ENCODE measurements at regions not wholly inside any gene's neighbourhood (a gene's known extent, or its start where the extent isn't known, plus 50 kb on each side); places are given as distances from the start of the nearest gene placed in this dataset.

DNA sequence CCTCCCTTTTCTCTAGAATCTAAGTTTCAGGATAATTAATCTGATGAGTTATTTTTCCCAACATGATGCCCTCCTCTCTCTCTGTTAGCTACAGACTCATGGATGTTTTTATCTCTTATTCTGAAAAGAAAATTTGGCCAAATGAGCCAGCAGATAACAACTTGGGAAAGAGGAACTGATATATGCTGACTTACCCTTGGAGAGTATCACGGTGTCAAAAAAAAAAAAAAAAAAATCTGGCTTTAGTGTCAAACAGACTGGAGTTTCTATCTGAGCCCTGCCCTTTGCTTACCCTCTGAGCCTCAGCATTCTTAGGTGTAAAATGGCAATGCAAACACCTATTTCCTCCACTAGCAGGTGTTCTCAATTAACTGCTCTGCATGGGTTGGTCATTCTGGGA is 190.4 kb downstream of the AHR start:
- no peak for TF ChIP-seq SMC3 (conservative IDR thresholded peaks at IDR 0.05; ENCODE audit: poor library complexity)
- TF ChIP-seq, protein P1, sequence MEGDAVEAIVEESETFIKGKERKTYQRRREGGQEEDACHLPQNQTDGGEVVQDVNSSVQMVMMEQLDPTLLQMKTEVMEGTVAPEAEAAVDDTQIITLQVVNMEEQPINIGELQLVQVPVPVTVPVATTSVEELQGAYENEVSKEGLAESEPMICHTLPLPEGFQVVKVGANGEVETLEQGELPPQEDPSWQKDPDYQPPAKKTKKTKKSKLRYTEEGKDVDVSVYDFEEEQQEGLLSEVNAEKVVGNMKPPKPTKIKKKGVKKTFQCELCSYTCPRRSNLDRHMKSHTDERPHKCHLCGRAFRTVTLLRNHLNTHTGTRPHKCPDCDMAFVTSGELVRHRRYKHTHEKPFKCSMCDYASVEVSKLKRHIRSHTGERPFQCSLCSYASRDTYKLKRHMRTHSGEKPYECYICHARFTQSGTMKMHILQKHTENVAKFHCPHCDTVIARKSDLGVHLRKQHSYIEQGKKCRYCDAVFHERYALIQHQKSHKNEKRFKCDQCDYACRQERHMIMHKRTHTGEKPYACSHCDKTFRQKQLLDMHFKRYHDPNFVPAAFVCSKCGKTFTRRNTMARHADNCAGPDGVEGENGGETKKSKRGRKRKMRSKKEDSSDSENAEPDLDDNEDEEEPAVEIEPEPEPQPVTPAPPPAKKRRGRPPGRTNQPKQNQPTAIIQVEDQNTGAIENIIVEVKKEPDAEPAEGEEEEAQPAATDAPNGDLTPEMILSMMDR (IDR thresholded peaks at IDR 0.05; ENCODE audit: poor library complexity, severe bottlenecking): no peak
- TF ChIP-seq RAD21 (conservative IDR thresholded peaks at IDR 0.05): no peak
- TF ChIP-seq, protein P2, sequence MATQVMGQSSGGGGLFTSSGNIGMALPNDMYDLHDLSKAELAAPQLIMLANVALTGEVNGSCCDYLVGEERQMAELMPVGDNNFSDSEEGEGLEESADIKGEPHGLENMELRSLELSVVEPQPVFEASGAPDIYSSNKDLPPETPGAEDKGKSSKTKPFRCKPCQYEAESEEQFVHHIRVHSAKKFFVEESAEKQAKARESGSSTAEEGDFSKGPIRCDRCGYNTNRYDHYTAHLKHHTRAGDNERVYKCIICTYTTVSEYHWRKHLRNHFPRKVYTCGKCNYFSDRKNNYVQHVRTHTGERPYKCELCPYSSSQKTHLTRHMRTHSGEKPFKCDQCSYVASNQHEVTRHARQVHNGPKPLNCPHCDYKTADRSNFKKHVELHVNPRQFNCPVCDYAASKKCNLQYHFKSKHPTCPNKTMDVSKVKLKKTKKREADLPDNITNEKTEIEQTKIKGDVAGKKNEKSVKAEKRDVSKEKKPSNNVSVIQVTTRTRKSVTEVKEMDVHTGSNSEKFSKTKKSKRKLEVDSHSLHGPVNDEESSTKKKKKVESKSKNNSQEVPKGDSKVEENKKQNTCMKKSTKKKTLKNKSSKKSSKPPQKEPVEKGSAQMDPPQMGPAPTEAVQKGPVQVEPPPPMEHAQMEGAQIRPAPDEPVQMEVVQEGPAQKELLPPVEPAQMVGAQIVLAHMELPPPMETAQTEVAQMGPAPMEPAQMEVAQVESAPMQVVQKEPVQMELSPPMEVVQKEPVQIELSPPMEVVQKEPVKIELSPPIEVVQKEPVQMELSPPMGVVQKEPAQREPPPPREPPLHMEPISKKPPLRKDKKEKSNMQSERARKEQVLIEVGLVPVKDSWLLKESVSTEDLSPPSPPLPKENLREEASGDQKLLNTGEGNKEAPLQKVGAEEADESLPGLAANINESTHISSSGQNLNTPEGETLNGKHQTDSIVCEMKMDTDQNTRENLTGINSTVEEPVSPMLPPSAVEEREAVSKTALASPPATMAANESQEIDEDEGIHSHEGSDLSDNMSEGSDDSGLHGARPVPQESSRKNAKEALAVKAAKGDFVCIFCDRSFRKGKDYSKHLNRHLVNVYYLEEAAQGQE (IDR thresholded peaks at IDR 0.05; ENCODE audit: borderline replicate concordance): no peak
- TF ChIP-seq EP300 (conservative IDR thresholded peaks at IDR 0.05; ENCODE audit: poor library complexity, severe bottlenecking): no peak
- no peak for TF ChIP-seq POLR2AphosphoS5 (IDR thresholded peaks at IDR 0.05)
- TF ChIP-seq MXI1 (conservative IDR thresholded peaks at IDR 0.05; ENCODE audit: poor library complexity, severe bottlenecking): no peak
- no peak for TF ChIP-seq TAF1 (IDR thresholded peaks at IDR 0.05; ENCODE audit: low read depth)
- no peak for TF ChIP-seq EZH2 (IDR thresholded peaks at IDR 0.05; ENCODE audit: borderline replicate concordance, insufficient read depth, low read length, poor library complexity, severe bottlenecking)
- H3K79me2 ChIP-seq (replicated peaks; ENCODE audit: insufficient read depth, low read length): no peaks in the 10 kb centered on the region
- H3K4me3 ChIP-seq (ENCODE audit: low read length): no peak overlapping the region
- no peak overlapping the region for H3K27ac ChIP-seq (ENCODE audit: low read length)
- H3K4me2 ChIP-seq (ENCODE audit: low read length): no peak overlapping the region
- no peak overlapping the region for H2AFZ ChIP-seq (ENCODE audit: low read depth, low read length)
- no peaks in the 10 kb centered on the region for H3K36me3 ChIP-seq (ENCODE audit: insufficient read depth, low read length)
- H3K9me3 ChIP-seq (ENCODE audit: low read length): no peaks in the 10 kb centered on the region
- H4K20me1 ChIP-seq (ENCODE audit: insufficient read depth): no peaks in the 10 kb centered on the region
- no peaks in the 10 kb centered on the region for H3K27me3 ChIP-seq (ENCODE audit: insufficient read depth, low read depth, low read length)
- no peak overlapping the region for H3K9ac ChIP-seq (ENCODE audit: low read length)
- no peaks in the 10 kb centered on the region for H3F3A ChIP-seq (ENCODE audit: insufficient read depth, low read length, poor library complexity, severe bottlenecking)
- no peaks in the 10 kb centered on the region for H3K9me2 ChIP-seq (ENCODE audit: insufficient read depth, low read length)

DNA sequence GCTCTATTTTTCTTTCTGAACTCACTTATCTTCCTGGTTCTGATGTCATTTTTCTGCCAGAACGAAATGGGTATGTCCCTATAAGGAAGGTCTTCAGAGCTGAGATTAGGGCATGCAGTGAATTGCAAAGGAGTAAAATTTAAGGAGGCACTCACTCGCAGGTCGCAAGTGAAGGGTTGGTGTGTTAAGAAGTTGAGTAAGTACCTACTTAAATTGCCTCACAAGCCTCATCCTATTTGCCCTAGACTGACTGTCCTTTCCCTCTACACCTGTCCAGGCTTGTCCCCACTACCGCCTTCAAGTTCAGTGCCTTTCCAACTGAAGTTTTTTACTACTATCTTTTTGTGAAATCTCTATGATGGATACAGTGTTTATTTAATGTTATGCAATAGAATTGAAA is 191.5 kb downstream of the AHR start:
- no peaks in the 10 kb centered on the region for H3K9me3 ChIP-seq (ENCODE audit: low read length)
- H3K27me3 ChIP-seq (ENCODE audit: insufficient read depth, low read depth, low read length): no peaks in the 10 kb centered on the region
- H3K9ac ChIP-seq (ENCODE audit: low read length): no peak overlapping the region
- H3F3A ChIP-seq (ENCODE audit: insufficient read depth, low read length, poor library complexity, severe bottlenecking): no peaks in the 10 kb centered on the region
- H4K20me1 ChIP-seq (ENCODE audit: insufficient read depth): no peaks in the 10 kb centered on the region
- no peaks in the 10 kb centered on the region for H3K9me2 ChIP-seq (ENCODE audit: insufficient read depth, low read length)
- H3K27ac ChIP-seq (ENCODE audit: low read length): no peak overlapping the region
- TF ChIP-seq, protein P2 (IDR thresholded peaks at IDR 0.05; ENCODE audit: borderline replicate concordance): no peak
- no peak for TF ChIP-seq EZH2 (IDR thresholded peaks at IDR 0.05; ENCODE audit: borderline replicate concordance, insufficient read depth, low read length, poor library complexity, severe bottlenecking)
- no peak for TF ChIP-seq RAD21 (conservative IDR thresholded peaks at IDR 0.05)
- no peak for TF ChIP-seq TAF1 (IDR thresholded peaks at IDR 0.05; ENCODE audit: low read depth)
- TF ChIP-seq, protein P1 (IDR thresholded peaks at IDR 0.05; ENCODE audit: poor library complexity, severe bottlenecking): no peak
- TF ChIP-seq MXI1 (conservative IDR thresholded peaks at IDR 0.05; ENCODE audit: poor library complexity, severe bottlenecking): no peak
- no peaks in the 10 kb centered on the region for H3K36me3 ChIP-seq (ENCODE audit: insufficient read depth, low read length)
- no peaks in the 10 kb centered on the region for H3K79me2 ChIP-seq (replicated peaks; ENCODE audit: insufficient read depth, low read length)
- no peak overlapping the region for H3K4me3 ChIP-seq (ENCODE audit: low read length)
- H2AFZ ChIP-seq (ENCODE audit: low read depth, low read length): no peak overlapping the region
- H3K4me2 ChIP-seq (ENCODE audit: low read length): no peak overlapping the region
